ENCODE measurements at regions not wholly inside any gene's neighbourhood (a gene's known extent, or its start where the extent isn't known, plus 50 kb on each side); places are given as distances from the start of the nearest gene placed in this dataset.

DNA sequence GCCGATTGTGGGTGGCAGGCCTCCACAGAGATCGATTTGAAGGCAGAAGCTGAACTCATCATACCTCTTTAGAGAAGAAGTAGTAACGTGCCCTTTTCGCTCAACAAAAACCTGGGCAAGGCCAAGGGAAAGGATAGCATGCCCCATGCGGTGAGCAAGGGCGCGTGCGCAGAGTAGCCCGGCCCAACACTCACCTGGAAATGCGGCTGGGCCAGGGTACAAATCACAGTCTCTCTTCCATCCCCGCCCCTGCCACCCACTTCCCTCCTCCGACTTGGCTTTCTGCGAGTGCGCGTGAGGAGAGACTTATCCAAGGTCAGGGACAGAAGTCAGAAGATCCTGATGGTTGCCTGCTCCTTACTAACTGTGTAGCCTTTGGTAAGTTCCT is 160.7 kb upstream of the C1orf21 start:
- TF ChIP-seq, protein P1, sequence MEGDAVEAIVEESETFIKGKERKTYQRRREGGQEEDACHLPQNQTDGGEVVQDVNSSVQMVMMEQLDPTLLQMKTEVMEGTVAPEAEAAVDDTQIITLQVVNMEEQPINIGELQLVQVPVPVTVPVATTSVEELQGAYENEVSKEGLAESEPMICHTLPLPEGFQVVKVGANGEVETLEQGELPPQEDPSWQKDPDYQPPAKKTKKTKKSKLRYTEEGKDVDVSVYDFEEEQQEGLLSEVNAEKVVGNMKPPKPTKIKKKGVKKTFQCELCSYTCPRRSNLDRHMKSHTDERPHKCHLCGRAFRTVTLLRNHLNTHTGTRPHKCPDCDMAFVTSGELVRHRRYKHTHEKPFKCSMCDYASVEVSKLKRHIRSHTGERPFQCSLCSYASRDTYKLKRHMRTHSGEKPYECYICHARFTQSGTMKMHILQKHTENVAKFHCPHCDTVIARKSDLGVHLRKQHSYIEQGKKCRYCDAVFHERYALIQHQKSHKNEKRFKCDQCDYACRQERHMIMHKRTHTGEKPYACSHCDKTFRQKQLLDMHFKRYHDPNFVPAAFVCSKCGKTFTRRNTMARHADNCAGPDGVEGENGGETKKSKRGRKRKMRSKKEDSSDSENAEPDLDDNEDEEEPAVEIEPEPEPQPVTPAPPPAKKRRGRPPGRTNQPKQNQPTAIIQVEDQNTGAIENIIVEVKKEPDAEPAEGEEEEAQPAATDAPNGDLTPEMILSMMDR (IDR thresholded peaks at IDR 0.05), result no peak
- TF ChIP-seq POLR2AphosphoS5 (IDR thresholded peaks at IDR 0.05) (no peak), EP300 (IDR thresholded peaks at IDR 0.05) (no peak)

All from suprapubic skin (tissue), 4 donors.